HL-60 (cell line): ENCODE measurements at regions not wholly inside any gene's neighbourhood (a gene's known extent, or its start where the extent isn't known, plus 50 kb on each side); places are given as distances from the start of the nearest gene placed in this dataset.

ENCODE experiments used
- CTCF ChIP-seq: IDR thresholded peaks from one replicate; pipeline ENCODE4 v1.5.1; 2011; ENCODE audit warnings: low read length, control low read depth, inconsistent platforms; ENCODE audit not compliant: insufficient read depth
- GABPA ChIP-seq: IDR thresholded peaks from 2 replicates; pipeline ENCODE4 v1.6.1; 2012; ENCODE audit warnings: low read depth
- POLR2AphosphoS5 ChIP-seq: IDR thresholded peaks from 2 replicates; pipeline ENCODE4 v1.6.1; 2012; ENCODE audit warnings: low read depth

GRCh38 chr1:84090447-84091245 lies 53.4 kb upstream of the PRKACB start:
- no peak for TF ChIP-seq POLR2AphosphoS5
- no peak for TF ChIP-seq CTCF
- TF ChIP-seq GABPA: no peak
